Mesendoderm (in vitro differentiated cells): ENCODE measurements at regions not wholly inside any gene's neighbourhood (a gene's known extent, or its start where the extent isn't known, plus 50 kb on each side); places are given as distances from the start of the nearest gene placed in this dataset.

Experiments
- DNase-seq: peaks from one replicate; pipeline ENCODE4 v3.0.0; 2013
- H2AK5ac ChIP-seq: 2 replicates; pipeline ENCODE4 v1.6.1; 2013; ENCODE audit warnings: low read length, inconsistent platforms
- H2BK120ac ChIP-seq: 2 replicates; pipeline ENCODE4 v1.6.1; 2013; ENCODE audit warnings: low read depth, mild to moderate bottlenecking, low read length, moderate library complexity, mixed read lengths
- H2BK15ac ChIP-seq: replicated peaks from 2 replicates; pipeline ENCODE4 v1.6.1; 2013; ENCODE audit warnings: low read depth, mild to moderate bottlenecking, moderate library complexity
- H2BK5ac ChIP-seq: 2 replicates; pipeline ENCODE4 v1.6.1; 2013; ENCODE audit warnings: low read length, inconsistent platforms
- H3K18ac ChIP-seq: 2 replicates; pipeline ENCODE4 v1.6.1; 2013; ENCODE audit warnings: mild to moderate bottlenecking, low read length, mixed read lengths
- H3K23ac ChIP-seq: one replicate; pipeline ENCODE4 v1.6.1; 2013; ENCODE audit warnings: low read length
- H3K27ac ChIP-seq: 2 replicates; pipeline ENCODE4 v1.5.1; 2013; ENCODE audit warnings: low read depth, mild to moderate bottlenecking, inconsistent platforms, low read length, moderate library complexity
- H3K27me3 ChIP-seq: 2 replicates; pipeline ENCODE4 v1.6.1; 2013; ENCODE audit warnings: low read length, control low read depth, mild to moderate bottlenecking, inconsistent platforms; ENCODE audit not compliant: insufficient read depth, poor library complexity
- H3K36me3 ChIP-seq: 2 replicates; pipeline ENCODE4 v1.6.1; 2013; ENCODE audit warnings: low read length, inconsistent platforms; ENCODE audit not compliant: control insufficient read depth, insufficient read depth
- H3K4ac ChIP-seq: one replicate; pipeline ENCODE4 v1.6.1; 2013; ENCODE audit warnings: low read depth, mild to moderate bottlenecking, low read length, moderate library complexity
- H3K4me1 ChIP-seq: 2 replicates; pipeline ENCODE4 v1.6.1; 2013; ENCODE audit warnings: low read depth, low read length, inconsistent platforms; ENCODE audit not compliant: control insufficient read depth
- H3K4me2 ChIP-seq: 2 replicates; pipeline ENCODE4 v1.6.1; 2013; ENCODE audit warnings: low read length
- H3K4me3 ChIP-seq: 2 replicates; pipeline ENCODE4 v1.5.1; 2013; ENCODE audit warnings: mild to moderate bottlenecking, low read length
- H3K56ac ChIP-seq: one replicate; pipeline ENCODE4 v1.6.1; 2013; ENCODE audit warnings: low read length
- H3K79me1 ChIP-seq: 2 replicates; pipeline ENCODE4 v1.6.1; 2013; ENCODE audit warnings: low read length, inconsistent platforms
- H3K79me2 ChIP-seq: 2 replicates; pipeline ENCODE4 v1.6.1; 2013; ENCODE audit warnings: mild to moderate bottlenecking, low read length; ENCODE audit not compliant: control insufficient read depth, insufficient read depth
- H3K9ac ChIP-seq: 2 replicates; pipeline ENCODE4 v1.6.1; 2013; ENCODE audit warnings: low read length, inconsistent platforms
- H4K5ac ChIP-seq: one replicate; pipeline ENCODE4 v1.6.1; 2013; ENCODE audit warnings: low read length
- H4K8ac ChIP-seq: one replicate; pipeline ENCODE4 v1.6.1; 2013; ENCODE audit warnings: low read depth, mild to moderate bottlenecking, control low read depth, low read length, moderate library complexity
- WGBS: extraction: QIAGEN DNeasy Blood & Tissue Kit; methylation state at CpG from one replicate; pipeline ENCODE4 v1.1.7; 2013; ENCODE audit warnings: low lambda C conversion rate, missing lambda C conversion rate; ENCODE audit not compliant: insufficient coverage; ENCODE audit errors: extremely low coverage; 5-methylcytosine and 5-hydroxymethylcytosine counted together

GRCh38 chr12:28104316-28104715 lies 85.9 kb upstream of the CCDC91 start:
- no peak overlapping the region for H4K5ac ChIP-seq
- H3K36me3 ChIP-seq = no peaks in the 10 kb centered on the region
- H3K79me2 ChIP-seq = no peaks in the 10 kb centered on the region
- H3K4me1 ChIP-seq = no peaks in the 10 kb centered on the region
- no peak overlapping the region for H2AK5ac ChIP-seq
- no peak overlapping the region for H3K56ac ChIP-seq
- DNase-seq = no peak
- H4K8ac ChIP-seq = no peak overlapping the region
- H3K27me3 ChIP-seq = no peaks in the 10 kb centered on the region
- H3K27ac ChIP-seq = no peak overlapping the region
- H3K23ac ChIP-seq = no peak overlapping the region
- no peaks in the 10 kb centered on the region for H3K79me1 ChIP-seq
- no CpG with 5 or more reads among the region's 2 CpGs for WGBS
- H3K4ac ChIP-seq = no peak overlapping the region
- no peak overlapping the region for H3K4me3 ChIP-seq
- H3K9ac ChIP-seq = no peak overlapping the region
- no peak overlapping the region for H3K18ac ChIP-seq
- no peak overlapping the region for H2BK15ac ChIP-seq
- H3K4me2 ChIP-seq = no peak overlapping the region
- H2BK5ac ChIP-seq = no peak overlapping the region
- no peak overlapping the region for H2BK120ac ChIP-seq

GRCh38 chr12:28104903-28105864 lies 85.1 kb upstream of the CCDC91 start:
- no peaks in the 10 kb centered on the region for H3K36me3 ChIP-seq
- H3K4me1 ChIP-seq = no peaks in the 10 kb centered on the region
- no peak overlapping the region for H2BK15ac ChIP-seq
- no peaks in the 10 kb centered on the region for H3K79me1 ChIP-seq
- no peak overlapping the region for H3K56ac ChIP-seq
- WGBS = no CpG with 5 or more reads among the region's 3 CpGs
- H3K27me3 ChIP-seq = no peaks in the 10 kb centered on the region
- H2BK120ac ChIP-seq = no peak overlapping the region
- H3K18ac ChIP-seq = no peak overlapping the region
- no peak overlapping the region for H3K4me3 ChIP-seq
- H3K79me2 ChIP-seq = no peaks in the 10 kb centered on the region
- no peak overlapping the region for H3K4ac ChIP-seq
- no peak overlapping the region for H4K5ac ChIP-seq
- no peak overlapping the region for H4K8ac ChIP-seq
- H3K23ac ChIP-seq = no peak overlapping the region
- H3K27ac ChIP-seq = no peak overlapping the region
- no peak overlapping the region for H3K4me2 ChIP-seq
- no peak overlapping the region for H2BK5ac ChIP-seq
- no peak overlapping the region for H3K9ac ChIP-seq
- DNase-seq = no peak
- H2AK5ac ChIP-seq = no peak overlapping the region

- H3K9ac ChIP-seq = no peak overlapping the region
- H3K4me1 ChIP-seq = no peaks in the 10 kb centered on the region
- H3K27me3 ChIP-seq = no peaks in the 10 kb centered on the region
- no peak overlapping the region for H4K8ac ChIP-seq
- no peaks in the 10 kb centered on the region for H3K79me2 ChIP-seq
- no peak overlapping the region for H3K56ac ChIP-seq
- H3K4me2 ChIP-seq = no peak overlapping the region
- H4K5ac ChIP-seq = no peak overlapping the region
- no peaks in the 10 kb centered on the region for H3K79me1 ChIP-seq
- no peak overlapping the region for H3K27ac ChIP-seq
- no peak overlapping the region for H2BK120ac ChIP-seq
- no peak overlapping the region for H3K4me3 ChIP-seq
- H2AK5ac ChIP-seq = no peak overlapping the region
- no peak overlapping the region for H2BK15ac ChIP-seq
- no peak overlapping the region for H3K4ac ChIP-seq
- no peak overlapping the region for H2BK5ac ChIP-seq
- no peak overlapping the region for H3K23ac ChIP-seq
- no CpG with 5 or more reads among the region's 2 CpGs for WGBS
- no peak for DNase-seq
- no peaks in the 10 kb centered on the region for H3K36me3 ChIP-seq
- no peak overlapping the region for H3K18ac ChIP-seq
Measured at GRCh38 chr12:28107679-28108078, 82.6 kb upstream of the CCDC91 start.

GRCh38 chr12:28108599-28108998 lies 81.7 kb upstream of the CCDC91 start:
- DNase-seq = no peak
- no peak overlapping the region for H3K4ac ChIP-seq
- no peak overlapping the region for H2AK5ac ChIP-seq
- H3K36me3 ChIP-seq = no peaks in the 10 kb centered on the region
- no peak overlapping the region for H3K18ac ChIP-seq
- H3K27ac ChIP-seq = no peak overlapping the region
- H3K4me1 ChIP-seq = no peaks in the 10 kb centered on the region
- H3K4me3 ChIP-seq = no peak overlapping the region
- no peaks in the 10 kb centered on the region for H3K79me2 ChIP-seq
- H3K4me2 ChIP-seq = no peak overlapping the region
- no peak overlapping the region for H4K5ac ChIP-seq
- H4K8ac ChIP-seq = no peak overlapping the region
- no peaks in the 10 kb centered on the region for H3K79me1 ChIP-seq
- H3K23ac ChIP-seq = no peak overlapping the region
- no peak overlapping the region for H3K56ac ChIP-seq
- WGBS = no CpG with 5 or more reads among the region's 1 CpG
- H2BK5ac ChIP-seq = no peak overlapping the region
- no peak overlapping the region for H3K9ac ChIP-seq
- H2BK15ac ChIP-seq = no peak overlapping the region
- H2BK120ac ChIP-seq = no peak overlapping the region
- H3K27me3 ChIP-seq = no peaks in the 10 kb centered on the region

GRCh38 chr12:28110329-28110728 lies 79.9 kb upstream of the CCDC91 start:
- Histone ChIP-seq H3K18ac (no peak overlapping the region), H2BK120ac (no peak overlapping the region), H3K23ac (no peak overlapping the region), H3K27me3 (no peaks in the 10 kb centered on the region), H3K36me3 (no peaks in the 10 kb centered on the region), H3K27ac (no peak overlapping the region), H4K5ac (no peak overlapping the region), H3K4ac (no peak overlapping the region), H3K4me2 (no peak overlapping the region), H2BK15ac (no peak overlapping the region), H3K79me1 (no peaks in the 10 kb centered on the region), H3K56ac (no peak overlapping the region), H3K4me3 (no peak overlapping the region), H3K4me1 (no peaks in the 10 kb centered on the region), H2BK5ac (no peak overlapping the region), H2AK5ac (no peak overlapping the region), H3K9ac (no peak overlapping the region), H3K79me2 (no peaks in the 10 kb centered on the region), H4K8ac (no peak overlapping the region)
- WGBS = no CpG with 5 or more reads among the region's 3 CpGs
- DNase-seq = peak; percentile 35
